Fibroblast of villous mesenchyme (primary cell): ENCODE measurements at regions not wholly inside any gene's neighbourhood (a gene's known extent, or its start where the extent isn't known, plus 50 kb on each side); places are given as distances from the start of the nearest gene placed in this dataset.

ENCODE experiments used
- DNase-seq: peaks from one replicate; pipeline ENCODE4 v3.0.0-alpha.2; 2010; ENCODE audit warnings: low read depth
- H3K4me3 ChIP-seq: 2 replicates; pipeline ENCODE4 v1.5.1; 2011; ENCODE audit warnings: low read depth, mild to moderate bottlenecking, low read length
- CTCF ChIP-seq: IDR thresholded peaks from 2 replicates; pipeline ENCODE4 v1.5.1; 2012; ENCODE audit warnings: low read depth, mild to moderate bottlenecking, low read length; ENCODE audit not compliant: insufficient read depth

- no peak for DNase-seq
- TF ChIP-seq CTCF: no peak
- H3K4me3 ChIP-seq: no peak overlapping the region
Measured at GRCh38 chr1:119226913-119227312, 86.5 kb upstream of the WARS2 start.

DNA sequence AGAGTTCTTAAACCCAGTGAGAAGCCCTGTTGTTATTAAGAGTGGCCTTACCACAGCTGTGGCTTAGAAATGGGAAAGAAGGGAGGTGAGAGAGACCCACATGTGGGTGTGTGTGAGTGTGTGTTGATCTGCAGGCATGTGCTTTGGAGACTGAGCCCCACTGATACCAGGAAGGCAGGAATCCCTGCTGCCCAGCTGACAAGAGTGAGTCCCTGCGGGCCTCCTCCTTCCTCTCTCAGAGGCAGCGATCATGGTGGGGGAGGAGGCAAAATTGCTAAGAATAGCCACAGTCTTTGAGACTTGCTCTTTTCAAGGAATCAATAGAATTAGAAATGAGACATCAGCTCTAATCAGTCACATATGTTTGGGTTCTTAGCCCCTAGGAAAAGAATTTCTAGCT lies 87.0 kb upstream of the WARS2 start:
- TF ChIP-seq CTCF: no peak
- H3K4me3 ChIP-seq: no peak overlapping the region
- DNase-seq: no peak

DNA sequence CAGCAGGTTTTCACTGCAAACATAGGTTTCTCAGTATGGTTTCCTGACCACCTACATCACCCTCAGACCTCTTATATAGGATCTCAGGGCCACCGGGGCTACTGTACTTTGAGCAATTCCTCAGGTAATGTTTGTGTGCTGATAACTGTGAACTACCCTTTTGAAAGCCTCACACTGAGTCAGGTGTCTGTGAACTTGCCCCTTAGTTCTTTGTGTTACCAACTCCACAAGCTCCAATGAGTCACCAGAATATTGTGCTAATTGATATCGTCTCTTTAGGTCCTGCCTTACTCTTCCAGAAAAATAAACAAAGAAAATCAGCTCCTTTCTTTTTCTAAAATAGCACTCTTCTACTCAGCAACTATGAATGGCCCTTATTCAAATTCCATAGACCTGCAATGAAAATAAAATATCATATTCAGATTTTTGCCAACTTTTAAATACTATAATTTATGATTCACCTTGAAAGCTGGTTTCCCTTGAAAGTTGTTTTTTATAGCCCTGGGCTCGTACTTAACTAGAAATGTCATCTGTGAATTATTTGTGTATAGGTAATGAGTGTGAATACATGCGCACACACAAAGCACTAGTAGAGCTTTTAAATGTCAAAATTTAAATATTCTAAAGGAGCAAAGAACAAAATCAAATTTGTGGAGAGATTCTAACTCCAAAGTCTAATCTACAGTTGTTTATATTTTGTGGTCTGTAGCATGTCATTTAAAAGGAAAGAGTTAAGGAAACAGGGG lies 88.1 kb upstream of the WARS2 start:
- no peak overlapping the region for H3K4me3 ChIP-seq
- DNase-seq: no peak
- no peak for TF ChIP-seq CTCF

- no peak for TF ChIP-seq CTCF
- DNase-seq: no peak
- no peak overlapping the region for H3K4me3 ChIP-seq
Measured at GRCh38 chr1:119235120-119235519, 94.7 kb upstream of the WARS2 start.

GRCh38 chr1:119245881-119246280 lies 105.4 kb upstream of the WARS2 start:
- no peak overlapping the region for H3K4me3 ChIP-seq
- no peak for DNase-seq
- TF ChIP-seq CTCF: no peak

GRCh38 chr1:119249283-119249682 lies 108.8 kb upstream of the WARS2 start:
- H3K4me3 ChIP-seq: no peak overlapping the region
- no peak for TF ChIP-seq CTCF
- DNase-seq: no peak

DNA sequence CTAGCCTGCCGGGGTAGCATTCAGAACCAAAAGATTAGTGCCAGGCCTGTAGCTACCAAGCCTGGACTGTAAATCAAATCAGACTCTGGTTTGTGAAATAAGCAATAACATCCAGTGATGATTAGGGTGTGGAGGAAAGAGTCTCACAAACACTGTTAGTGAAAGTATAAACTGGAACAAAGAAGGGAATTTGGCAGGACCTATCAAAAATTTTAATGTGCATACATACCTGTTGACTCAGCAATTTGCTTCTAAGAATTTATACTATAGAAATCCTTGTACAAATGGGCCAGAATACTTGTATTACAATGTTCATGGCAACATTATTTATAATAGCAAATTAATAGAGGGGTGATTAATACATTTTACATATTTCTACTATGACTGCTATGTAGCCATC lies 109.8 kb upstream of the WARS2 start:
- TF ChIP-seq CTCF: no peak
- no peak for DNase-seq
- H3K4me3 ChIP-seq: no peak overlapping the region
